Mesendoderm (in vitro differentiated cells): ENCODE measurements at regions not wholly inside any gene's neighbourhood (a gene's known extent, or its start where the extent isn't known, plus 50 kb on each side); places are given as distances from the start of the nearest gene placed in this dataset.

Source experiments
- DNase-seq: peaks from one replicate; pipeline ENCODE4 v3.0.0; 2013
- H2AK5ac ChIP-seq: 2 replicates; pipeline ENCODE4 v1.6.1; 2013; ENCODE audit warnings: low read length, inconsistent platforms
- H2BK120ac ChIP-seq: 2 replicates; pipeline ENCODE4 v1.6.1; 2013; ENCODE audit warnings: low read depth, mild to moderate bottlenecking, low read length, moderate library complexity, mixed read lengths
- H2BK15ac ChIP-seq: replicated peaks from 2 replicates; pipeline ENCODE4 v1.6.1; 2013; ENCODE audit warnings: low read depth, mild to moderate bottlenecking, moderate library complexity
- H2BK5ac ChIP-seq: 2 replicates; pipeline ENCODE4 v1.6.1; 2013; ENCODE audit warnings: low read length, inconsistent platforms
- H3K18ac ChIP-seq: 2 replicates; pipeline ENCODE4 v1.6.1; 2013; ENCODE audit warnings: mild to moderate bottlenecking, low read length, mixed read lengths
- H3K23ac ChIP-seq: one replicate; pipeline ENCODE4 v1.6.1; 2013; ENCODE audit warnings: low read length
- H3K27ac ChIP-seq: 2 replicates; pipeline ENCODE4 v1.5.1; 2013; ENCODE audit warnings: low read depth, mild to moderate bottlenecking, inconsistent platforms, low read length, moderate library complexity
- H3K27me3 ChIP-seq: 2 replicates; pipeline ENCODE4 v1.6.1; 2013; ENCODE audit warnings: low read length, control low read depth, mild to moderate bottlenecking, inconsistent platforms; ENCODE audit not compliant: insufficient read depth, poor library complexity
- H3K36me3 ChIP-seq: 2 replicates; pipeline ENCODE4 v1.6.1; 2013; ENCODE audit warnings: low read length, inconsistent platforms; ENCODE audit not compliant: control insufficient read depth, insufficient read depth
- H3K4ac ChIP-seq: one replicate; pipeline ENCODE4 v1.6.1; 2013; ENCODE audit warnings: low read depth, mild to moderate bottlenecking, low read length, moderate library complexity
- H3K4me1 ChIP-seq: 2 replicates; pipeline ENCODE4 v1.6.1; 2013; ENCODE audit warnings: low read depth, low read length, inconsistent platforms; ENCODE audit not compliant: control insufficient read depth
- H3K4me2 ChIP-seq: 2 replicates; pipeline ENCODE4 v1.6.1; 2013; ENCODE audit warnings: low read length
- H3K4me3 ChIP-seq: 2 replicates; pipeline ENCODE4 v1.5.1; 2013; ENCODE audit warnings: mild to moderate bottlenecking, low read length
- H3K56ac ChIP-seq: one replicate; pipeline ENCODE4 v1.6.1; 2013; ENCODE audit warnings: low read length
- H3K79me1 ChIP-seq: 2 replicates; pipeline ENCODE4 v1.6.1; 2013; ENCODE audit warnings: low read length, inconsistent platforms
- H3K79me2 ChIP-seq: 2 replicates; pipeline ENCODE4 v1.6.1; 2013; ENCODE audit warnings: mild to moderate bottlenecking, low read length; ENCODE audit not compliant: control insufficient read depth, insufficient read depth
- H3K9ac ChIP-seq: 2 replicates; pipeline ENCODE4 v1.6.1; 2013; ENCODE audit warnings: low read length, inconsistent platforms
- H4K5ac ChIP-seq: one replicate; pipeline ENCODE4 v1.6.1; 2013; ENCODE audit warnings: low read length
- H4K8ac ChIP-seq: one replicate; pipeline ENCODE4 v1.6.1; 2013; ENCODE audit warnings: low read depth, mild to moderate bottlenecking, control low read depth, low read length, moderate library complexity
- WGBS: extraction: QIAGEN DNeasy Blood & Tissue Kit; methylation state at CpG from one replicate; pipeline ENCODE4 v1.1.7; 2013; ENCODE audit warnings: low lambda C conversion rate, missing lambda C conversion rate; ENCODE audit not compliant: insufficient coverage; ENCODE audit errors: extremely low coverage; 5-methylcytosine and 5-hydroxymethylcytosine counted together

DNA sequence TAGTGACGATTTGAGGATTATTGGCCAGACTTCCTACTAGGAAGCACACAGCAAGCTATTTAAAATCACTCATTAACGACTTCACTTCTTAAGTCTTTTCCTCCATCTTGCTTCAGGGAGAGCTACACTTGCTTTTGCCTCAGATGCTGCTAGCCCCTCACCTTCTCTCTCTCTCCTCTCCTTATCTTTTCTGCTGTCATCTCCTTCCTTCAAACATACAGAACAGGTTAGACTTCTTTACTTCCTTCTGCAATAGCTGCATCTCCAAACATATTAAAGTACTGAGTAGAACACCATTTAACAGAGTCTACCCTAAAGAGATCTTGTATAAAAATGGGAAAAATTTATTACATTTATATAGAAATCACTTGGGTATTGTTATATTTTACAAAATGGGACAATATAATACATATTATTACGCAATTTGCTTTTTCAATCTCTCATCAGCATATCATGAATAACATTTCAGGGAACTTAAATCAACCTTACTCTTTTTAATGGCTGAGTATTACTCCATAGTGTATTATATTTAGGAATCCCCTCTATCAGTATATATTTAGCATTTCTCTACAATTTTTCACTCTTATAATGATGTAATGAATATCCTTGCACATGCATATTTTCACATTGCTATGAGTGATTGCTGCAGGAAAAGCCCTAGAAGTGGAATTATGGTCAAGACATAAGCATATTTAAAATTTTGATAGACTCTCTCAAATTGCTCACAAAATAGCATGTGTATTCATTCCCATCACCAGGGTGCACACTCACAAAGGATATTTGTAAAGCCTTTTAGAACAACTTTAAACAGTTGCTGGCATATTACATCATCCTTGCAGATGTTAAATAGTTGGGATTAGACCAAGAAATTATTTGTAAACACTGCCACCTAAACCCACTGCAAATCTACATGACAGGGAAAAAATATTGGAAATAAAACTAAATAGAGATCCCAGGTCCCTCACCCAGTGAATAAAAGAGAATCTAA is 164.5 kb upstream of the NFIB start:
- peak overlapping the region; percentile 73 for H2BK120ac ChIP-seq
- no peak overlapping the region for H3K56ac ChIP-seq
- no peak for DNase-seq
- no peak overlapping the region for H3K27ac ChIP-seq
- no peak overlapping the region for H3K4me2 ChIP-seq
- H3K4ac ChIP-seq: no peak overlapping the region
- no peaks in the 10 kb centered on the region for H3K79me2 ChIP-seq
- no peaks in the 10 kb centered on the region for H3K36me3 ChIP-seq
- no peak overlapping the region for H3K9ac ChIP-seq
- no peak overlapping the region for H2BK5ac ChIP-seq
- H2BK15ac ChIP-seq: no peak overlapping the region
- no peak overlapping the region for H3K18ac ChIP-seq
- H3K4me3 ChIP-seq: no peak overlapping the region
- WGBS: no CpG with 5 or more reads among the region's 3 CpGs
- no peaks in the 10 kb centered on the region for H3K27me3 ChIP-seq
- H3K23ac ChIP-seq: no peak overlapping the region
- H3K79me1 ChIP-seq: no peaks in the 10 kb centered on the region
- H3K4me1 ChIP-seq: peaks cover 4% of the 10 kb centered on the region
- no peak overlapping the region for H2AK5ac ChIP-seq
- H4K8ac ChIP-seq: no peak overlapping the region
- H4K5ac ChIP-seq: no peak overlapping the region

DNA sequence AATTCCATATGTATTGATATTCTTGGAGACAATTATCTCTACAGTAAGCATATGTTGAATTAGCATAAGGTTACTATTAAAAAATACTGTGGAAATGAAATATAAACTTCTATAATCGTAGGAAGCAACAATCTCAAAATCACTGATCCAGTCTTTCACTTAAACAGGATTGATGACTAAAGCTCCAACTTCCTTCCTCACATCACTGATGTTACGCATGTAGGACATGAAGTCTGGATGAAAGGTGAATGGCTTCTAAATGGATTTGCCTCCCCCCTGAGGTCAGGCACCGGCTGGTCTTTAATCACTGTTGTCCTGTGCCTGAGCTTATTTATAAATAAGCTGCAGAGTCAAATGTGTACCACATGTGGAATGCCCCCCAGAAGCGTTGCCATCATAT is 157.1 kb upstream of the NFIB start:
- Histone ChIP-seq H3K4me2 (no peak overlapping the region), H3K27me3 (no peaks in the 10 kb centered on the region), H4K5ac (no peak overlapping the region)

DNA sequence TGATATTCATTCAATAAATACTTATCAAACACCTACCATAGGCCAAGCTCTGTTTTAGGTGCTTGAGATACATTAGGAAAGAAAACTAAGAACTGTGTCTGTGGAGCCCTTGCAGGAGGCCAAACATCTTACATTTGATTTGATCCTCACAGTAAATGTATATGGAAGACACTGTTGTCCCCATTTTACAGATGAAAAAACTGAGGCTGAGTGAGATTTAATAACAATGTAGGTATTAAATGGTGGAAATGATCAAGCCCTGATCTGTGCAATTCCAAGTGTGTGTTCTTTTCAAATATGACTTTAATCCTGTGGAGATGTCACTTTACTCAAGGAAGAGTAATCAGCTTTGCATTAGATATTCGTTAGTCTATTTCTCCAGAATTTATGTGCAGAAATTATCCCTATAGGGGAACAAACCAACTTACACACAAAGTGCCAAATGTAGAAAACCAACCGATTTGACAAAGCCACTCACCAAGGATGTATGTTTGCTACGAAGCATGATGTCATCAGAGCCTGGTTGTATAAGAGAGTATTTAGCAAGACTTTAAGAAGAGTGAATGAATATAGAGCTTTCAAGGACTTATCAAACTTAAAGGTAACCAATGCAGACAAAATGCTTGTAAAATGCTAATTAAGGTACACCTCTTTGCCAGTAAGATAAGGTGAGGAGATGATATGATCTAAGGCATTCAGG is 153.9 kb upstream of the NFIB start:
- H3K36me3 ChIP-seq: no peaks in the 10 kb centered on the region
- no peaks in the 10 kb centered on the region for H3K27me3 ChIP-seq
- no peak overlapping the region for H3K4me2 ChIP-seq
- no peak for DNase-seq
- H3K18ac ChIP-seq: no peak overlapping the region
- no peak overlapping the region for H3K56ac ChIP-seq
- no peak overlapping the region for H2BK5ac ChIP-seq
- H3K4ac ChIP-seq: no peak overlapping the region
- H3K4me3 ChIP-seq: no peak overlapping the region
- H2BK120ac ChIP-seq: no peak overlapping the region
- no peaks in the 10 kb centered on the region for H3K79me1 ChIP-seq
- no peak overlapping the region for H3K23ac ChIP-seq
- no peak overlapping the region for H4K8ac ChIP-seq
- no peak overlapping the region for H3K27ac ChIP-seq
- no peak overlapping the region for H4K5ac ChIP-seq
- H3K79me2 ChIP-seq: no peaks in the 10 kb centered on the region
- no peaks in the 10 kb centered on the region for H3K4me1 ChIP-seq
- H3K9ac ChIP-seq: no peak overlapping the region
- no peak overlapping the region for H2BK15ac ChIP-seq
- H2AK5ac ChIP-seq: no peak overlapping the region
- WGBS: no CpG with 5 or more reads among the region's 3 CpGs

More for the DNA sequence above, 157.1 kb upstream of the NFIB start:
- Histone ChIP-seq H4K8ac (no peak overlapping the region), H2AK5ac (no peak overlapping the region), H3K18ac (no peak overlapping the region), H2BK120ac (no peak overlapping the region), H2BK15ac (no peak overlapping the region), H3K4ac (no peak overlapping the region), H3K27ac (no peak overlapping the region), H3K79me2 (no peaks in the 10 kb centered on the region), H2BK5ac (no peak overlapping the region), H3K56ac (no peak overlapping the region), H3K4me3 (no peak overlapping the region), H3K79me1 (no peaks in the 10 kb centered on the region), H3K9ac (no peak overlapping the region), H3K23ac (no peak overlapping the region), H3K36me3 (no peaks in the 10 kb centered on the region), H3K4me1 (no peaks in the 10 kb centered on the region)
- no CpG with 5 or more reads among the region's 4 CpGs for WGBS
- no peak for DNase-seq

DNA sequence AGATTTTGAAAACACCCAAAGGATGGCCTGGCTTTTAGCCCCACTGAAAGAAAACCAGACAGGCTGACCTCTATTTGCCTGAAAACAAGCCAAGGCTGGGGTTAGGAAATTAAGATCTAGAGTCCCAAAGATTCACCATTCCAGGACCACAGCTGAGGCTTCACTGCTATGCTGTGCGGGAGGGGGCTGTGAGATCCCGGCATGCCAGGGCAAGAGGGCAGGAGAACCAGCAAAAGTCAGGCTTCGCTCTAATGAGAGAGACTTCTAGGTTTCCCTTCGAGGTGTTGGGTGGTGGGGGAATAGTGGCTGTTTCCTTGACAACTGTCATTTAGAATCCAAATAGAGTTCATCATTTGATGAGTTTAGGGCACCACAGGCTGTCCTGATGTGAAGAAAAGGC is 152.9 kb upstream of the NFIB start:
- H3K9ac ChIP-seq: no peak overlapping the region
- no peaks in the 10 kb centered on the region for H3K4me1 ChIP-seq
- no peak overlapping the region for H3K4me2 ChIP-seq
- H2BK5ac ChIP-seq: no peak overlapping the region
- no peaks in the 10 kb centered on the region for H3K79me2 ChIP-seq
- H3K27me3 ChIP-seq: no peaks in the 10 kb centered on the region
- H2BK120ac ChIP-seq: no peak overlapping the region
- H3K4me3 ChIP-seq: no peak overlapping the region
- no peak overlapping the region for H3K56ac ChIP-seq
- no peak for DNase-seq
- WGBS: no CpG with 5 or more reads among the region's 4 CpGs
- H3K36me3 ChIP-seq: no peaks in the 10 kb centered on the region
- no peak overlapping the region for H3K4ac ChIP-seq
- H3K27ac ChIP-seq: no peak overlapping the region
- H3K18ac ChIP-seq: no peak overlapping the region
- no peak overlapping the region for H4K8ac ChIP-seq
- H2BK15ac ChIP-seq: no peak overlapping the region
- no peak overlapping the region for H3K23ac ChIP-seq
- no peaks in the 10 kb centered on the region for H3K79me1 ChIP-seq
- no peak overlapping the region for H4K5ac ChIP-seq
- H2AK5ac ChIP-seq: no peak overlapping the region

DNA sequence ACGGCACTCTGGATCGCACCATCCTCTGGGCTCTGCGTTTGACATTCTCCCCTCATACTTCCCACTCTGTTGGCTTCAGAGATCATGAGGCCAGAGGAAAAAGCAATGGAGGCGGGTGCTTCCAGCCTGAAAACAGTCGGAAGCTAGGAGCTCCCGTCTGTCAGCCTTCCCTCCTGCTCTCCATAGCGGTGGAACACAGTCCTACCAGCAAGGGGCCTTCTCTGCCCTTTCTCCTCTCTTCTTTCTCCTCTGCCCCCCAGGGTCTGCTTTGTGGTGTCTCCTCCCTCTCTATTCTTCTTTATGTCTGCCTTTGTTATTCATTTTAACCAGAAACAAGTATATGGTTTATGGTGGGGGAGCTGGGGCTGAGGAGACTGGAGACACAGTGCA is 152.5 kb upstream of the NFIB start:
- Histone ChIP-seq H3K27me3 (no peaks in the 10 kb centered on the region), H4K5ac (no peak overlapping the region), H3K36me3 (no peaks in the 10 kb centered on the region), H3K18ac (no peak overlapping the region), H3K79me2 (no peaks in the 10 kb centered on the region), H2BK15ac (no peak overlapping the region), H3K4me3 (no peak overlapping the region), H4K8ac (no peak overlapping the region), H3K23ac (no peak overlapping the region), H2BK120ac (no peak overlapping the region), H3K4me1 (no peaks in the 10 kb centered on the region), H3K79me1 (no peaks in the 10 kb centered on the region), H3K4ac (no peak overlapping the region), H3K27ac (no peak overlapping the region), H3K9ac (no peak overlapping the region), H3K4me2 (no peak overlapping the region), H3K56ac (peak overlapping the region; percentile 70), H2BK5ac (no peak overlapping the region), H2AK5ac (no peak overlapping the region)
- no peak for DNase-seq
- no CpG with 5 or more reads among the region's 7 CpGs for WGBS
